GM23338 (cell line): ENCODE measurements at regions not wholly inside any gene's neighbourhood (a gene's known extent, or its start where the extent isn't known, plus 50 kb on each side); places are given as distances from the start of the nearest gene placed in this dataset.

Experiments
- ATAC-seq: fragments of 200-7000 bp; cut with Tn5 transposase; 3 replicates; pipeline ENCODE4 v1.9.1; 2020
- DNase-seq: peaks from one replicate; pipeline ENCODE4 v3.0.0-alpha.2; 2015; ENCODE audit warnings: low spot score
- H2AFZ ChIP-seq: fragments of 200-600 bp; sonication (generic); 2 replicates; pipeline ENCODE4 v1.8.0; 2016; ENCODE audit warnings: antibody characterized with exemption, mild to moderate bottlenecking, moderate library complexity
- H3F3A ChIP-seq: fragments of 200-600 bp; sonication (generic); replicated peaks from 2 replicates; pipeline ENCODE4 v1.8.0; 2017; ENCODE audit warnings: antibody characterized with exemption, mixed run types, low read depth
- H3K27ac ChIP-seq: fragments of 200-600 bp; sonication (generic); 2 replicates; pipeline ENCODE4 v1.6.1; 2016; ENCODE audit warnings: low read depth
- H3K27me3 ChIP-seq: fragments of 200-600 bp; sonication (generic); 2 replicates; pipeline ENCODE4 v1.8.0; 2016; ENCODE audit warnings: mild to moderate bottlenecking, mixed run types, moderate library complexity; ENCODE audit not compliant: insufficient read depth
- H3K36me3 ChIP-seq: fragments of 200-600 bp; sonication (generic); 2 replicates; pipeline ENCODE4 v1.8.0; 2016; ENCODE audit warnings: mild to moderate bottlenecking; ENCODE audit not compliant: insufficient read depth
- H3K4me1 ChIP-seq: fragments of 200-600 bp; sonication (generic); 2 replicates; pipeline ENCODE4 v1.8.0; 2016; ENCODE audit warnings: mild to moderate bottlenecking, moderate library complexity; ENCODE audit not compliant: insufficient read depth
- H3K4me2 ChIP-seq: fragments of 200-600 bp; sonication (generic); 2 replicates; pipeline ENCODE4 v1.7.1; 2017; ENCODE audit warnings: mixed run types
- H3K4me3 ChIP-seq: fragments of 200-600 bp; sonication (generic); 2 replicates; pipeline ENCODE4 v1.6.1; 2016; ENCODE audit warnings: mixed run types
- H3K79me2 ChIP-seq: fragments of 200-600 bp; sonication (generic); replicated peaks from 2 replicates; pipeline ENCODE4 v1.8.0; 2017; ENCODE audit warnings: mild to moderate bottlenecking; ENCODE audit not compliant: insufficient read depth
- H3K9me2 ChIP-seq: fragments of 200-600 bp; sonication (generic); 2 replicates; pipeline ENCODE4 v1.8.0; 2017; ENCODE audit not compliant: insufficient read depth
- H4K20me1 ChIP-seq: fragments of 200-600 bp; sonication (generic); replicated peaks from 2 replicates; pipeline ENCODE4 v1.8.0; 2017; ENCODE audit warnings: mild to moderate bottlenecking; ENCODE audit not compliant: insufficient read depth
- H3K27ac Mint-ChIP-seq: 2 replicates; pipeline ENCODE4 v1.8.0; 2020; ENCODE audit warnings: inconsistent platforms, mild to moderate bottlenecking, moderate library complexity, mixed read lengths
- H3K27me3 Mint-ChIP-seq: 3 replicates; pipeline ENCODE4 v1.8.0; 2022; ENCODE audit warnings: low read depth, mild to moderate bottlenecking, moderate library complexity, mixed read lengths, inconsistent platforms; ENCODE audit not compliant: insufficient read depth, poor library complexity
- H3K36me3 Mint-ChIP-seq: 3 replicates; pipeline ENCODE4 v1.8.0; 2021; ENCODE audit warnings: low read depth, mild to moderate bottlenecking, inconsistent platforms, moderate library complexity, mixed read lengths
- H3K4me1 Mint-ChIP-seq: 3 replicates; pipeline ENCODE4 v1.8.0; 2020; ENCODE audit warnings: mild to moderate bottlenecking, inconsistent platforms, mixed read lengths
- H3K4me3 Mint-ChIP-seq: 3 replicates; pipeline ENCODE4 v1.8.0; 2021; ENCODE audit warnings: moderate library complexity, mild to moderate bottlenecking, inconsistent platforms, mixed read lengths
- H3K9me3 Mint-ChIP-seq: 3 replicates; pipeline ENCODE4 v1.8.0; 2020; ENCODE audit warnings: moderate library complexity, mild to moderate bottlenecking, inconsistent platforms, mixed read lengths
- CREB1 ChIP-seq: fragments of 250-450 bp; sonication (Bioruptor Pico); IDR thresholded peaks from 2 replicates; pipeline ENCODE4 v1.5.0; 2020; ENCODE audit warnings: low read depth, mild to moderate bottlenecking, moderate library complexity
- JUNB ChIP-seq: IDR thresholded peaks from one replicate; pipeline ENCODE4 v1.6.1; 2016; ENCODE audit warnings: antibody characterized with exemption; ENCODE audit not compliant: unreplicated experiment
- NANOG ChIP-seq: IDR thresholded peaks from 2 replicates; pipeline ENCODE4 v1.6.1; 2016; ENCODE audit warnings: antibody characterized with exemption, borderline replicate concordance
- POLR2AphosphoS5 ChIP-seq: IDR thresholded peaks from 2 replicates; pipeline ENCODE4 v1.6.1; 2016; ENCODE audit warnings: antibody characterized with exemption, low read depth
- REST ChIP-seq: IDR thresholded peaks from one replicate; pipeline ENCODE4 v1.6.1; 2018; ENCODE audit warnings: antibody characterized with exemption; ENCODE audit not compliant: unreplicated experiment
- STAT1 ChIP-seq: IDR thresholded peaks from one replicate; pipeline ENCODE4 v1.6.1; 2016; ENCODE audit warnings: antibody characterized with exemption; ENCODE audit not compliant: unreplicated experiment
- ZNF114 ChIP-seq: fragments of 250-450 bp; sonication (Bioruptor Pico); IDR thresholded peaks from 2 replicates; pipeline ENCODE4 v1.5.0; 2020; ENCODE audit warnings: mild to moderate bottlenecking, moderate library complexity
- ZNF331 ChIP-seq: fragments of 250-450 bp; sonication (Bioruptor Pico); IDR thresholded peaks from 2 replicates; pipeline ENCODE4 v1.5.0; 2020; ENCODE audit warnings: low read depth, mild to moderate bottlenecking, moderate library complexity
- TF ChIP-seq, protein P1 (sequence below), 2 experiments: fragments of 200-600 bp in 1 of 2; sonication (generic) in 1 of 2; conservative IDR thresholded peaks; 2 replicates each; pipeline versions ENCODE4 v1.5.1 to v1.6.1; 2016 to 2017; ENCODE audit warnings: antibody characterized with exemption in 2 of 2, low read depth in 2 of 2, mild to moderate bottlenecking in 2 of 2, moderate library complexity in 1 of 2
- TF ChIP-seq, protein P2 (sequence below): IDR thresholded peaks from 2 replicates; pipeline ENCODE4 v1.6.1; 2016; ENCODE audit warnings: antibody characterized with exemption

GRCh38 chr2:198928026-198928425 lies 529.7 kb downstream of the SATB2 start:
- Mint-ChIP-seq H3K36me3 (no peaks in the 10 kb centered on the region), H3K27ac (no peak overlapping the region), H3K9me3 (no peaks in the 10 kb centered on the region), H3K4me1 (no peaks in the 10 kb centered on the region), H3K27me3 (peaks cover 1% of the 10 kb centered on the region), H3K4me3 (no peak overlapping the region)
- Histone ChIP-seq H3K9me2 (no peaks in the 10 kb centered on the region), H3K27me3 (no peaks in the 10 kb centered on the region), H3K27ac (no peak overlapping the region), H3K4me2 (no peak overlapping the region), H3K79me2 (no peaks in the 10 kb centered on the region), H4K20me1 (no peaks in the 10 kb centered on the region), H3K4me3 (no peak overlapping the region), H2AFZ (no peak overlapping the region), H3F3A (no peaks in the 10 kb centered on the region), H3K36me3 (no peaks in the 10 kb centered on the region), H3K4me1 (no peaks in the 10 kb centered on the region)
- ATAC-seq (no peak), DNase-seq (no peak)
- TF ChIP-seq ZNF114 (CRISPR knock-in tag) (no peak), REST (no peak), ZNF331 (CRISPR knock-in tag) (no peak), JUNB (no peak), CREB1 (CRISPR knock-in tag) (no peak), STAT1 (no peak), POLR2AphosphoS5 (no peak), NANOG (no peak)
- TF ChIP-seq, protein P1, sequence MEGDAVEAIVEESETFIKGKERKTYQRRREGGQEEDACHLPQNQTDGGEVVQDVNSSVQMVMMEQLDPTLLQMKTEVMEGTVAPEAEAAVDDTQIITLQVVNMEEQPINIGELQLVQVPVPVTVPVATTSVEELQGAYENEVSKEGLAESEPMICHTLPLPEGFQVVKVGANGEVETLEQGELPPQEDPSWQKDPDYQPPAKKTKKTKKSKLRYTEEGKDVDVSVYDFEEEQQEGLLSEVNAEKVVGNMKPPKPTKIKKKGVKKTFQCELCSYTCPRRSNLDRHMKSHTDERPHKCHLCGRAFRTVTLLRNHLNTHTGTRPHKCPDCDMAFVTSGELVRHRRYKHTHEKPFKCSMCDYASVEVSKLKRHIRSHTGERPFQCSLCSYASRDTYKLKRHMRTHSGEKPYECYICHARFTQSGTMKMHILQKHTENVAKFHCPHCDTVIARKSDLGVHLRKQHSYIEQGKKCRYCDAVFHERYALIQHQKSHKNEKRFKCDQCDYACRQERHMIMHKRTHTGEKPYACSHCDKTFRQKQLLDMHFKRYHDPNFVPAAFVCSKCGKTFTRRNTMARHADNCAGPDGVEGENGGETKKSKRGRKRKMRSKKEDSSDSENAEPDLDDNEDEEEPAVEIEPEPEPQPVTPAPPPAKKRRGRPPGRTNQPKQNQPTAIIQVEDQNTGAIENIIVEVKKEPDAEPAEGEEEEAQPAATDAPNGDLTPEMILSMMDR (conservative IDR thresholded peaks at IDR 0.05; ENCODE audit: low read depth in 2 of 2): no peak
- TF ChIP-seq, protein P2, sequence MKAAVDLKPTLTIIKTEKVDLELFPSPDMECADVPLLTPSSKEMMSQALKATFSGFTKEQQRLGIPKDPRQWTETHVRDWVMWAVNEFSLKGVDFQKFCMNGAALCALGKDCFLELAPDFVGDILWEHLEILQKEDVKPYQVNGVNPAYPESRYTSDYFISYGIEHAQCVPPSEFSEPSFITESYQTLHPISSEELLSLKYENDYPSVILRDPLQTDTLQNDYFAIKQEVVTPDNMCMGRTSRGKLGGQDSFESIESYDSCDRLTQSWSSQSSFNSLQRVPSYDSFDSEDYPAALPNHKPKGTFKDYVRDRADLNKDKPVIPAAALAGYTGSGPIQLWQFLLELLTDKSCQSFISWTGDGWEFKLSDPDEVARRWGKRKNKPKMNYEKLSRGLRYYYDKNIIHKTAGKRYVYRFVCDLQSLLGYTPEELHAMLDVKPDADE: no peak
